MCF 10A (cell line): ENCODE measurements at regions not wholly inside any gene's neighbourhood (a gene's known extent, or its start where the extent isn't known, plus 50 kb on each side); places are given as distances from the start of the nearest gene placed in this dataset.

Source experiments
- BruUV-seq: library from RNA; stranded (reverse); fragments of 400-500 nt; replicated peaks from 2 replicates; lab custom pipeline; 2021; lab: Mats Ljungman, UMichigan
- CTCF ChIA-PET: fragments of 300-600 bp; sonication (Branson Sonifier 250); formaldehyde crosslinking; extraction: SDS; loops from one replicate; lab custom pipeline; 2021; ENCODE audit warnings: antibody characterized with exemption, inconsistent platforms; lab: Yijun Ruan, JAX
- POLR2A ChIA-PET: fragments of 300-600, 350-650 bp; sonication (Branson Sonifier 250); formaldehyde crosslinking; extraction: SDS; loops from one replicate; lab custom pipeline; 2020; ENCODE audit warnings: antibody characterized with exemption, inconsistent platforms; lab: Yijun Ruan, JAX
- DNase-seq: peaks from one replicate; pipeline ENCODE4 v3.0.0-alpha.2; 2018; ENCODE audit not compliant: unreplicated experiment
- H3K27ac Mint-ChIP-seq: one replicate; pipeline ENCODE4 v1.8.0; 2022; ENCODE audit warnings: mild to moderate bottlenecking, low read depth, mixed read lengths; ENCODE audit not compliant: unreplicated experiment
- H3K27me3 Mint-ChIP-seq: one replicate; pipeline ENCODE4 v1.8.0; 2022; ENCODE audit warnings: mixed read lengths; ENCODE audit not compliant: insufficient read depth, unreplicated experiment
- H3K36me3 Mint-ChIP-seq: one replicate; pipeline ENCODE4 v1.8.0; 2022; ENCODE audit warnings: mild to moderate bottlenecking, moderate library complexity, mixed read lengths; ENCODE audit not compliant: insufficient read depth, unreplicated experiment
- H3K4me1 Mint-ChIP-seq: one replicate; pipeline ENCODE4 v1.8.0; 2022; ENCODE audit warnings: mixed read lengths; ENCODE audit not compliant: insufficient read depth, unreplicated experiment
- H3K4me3 Mint-ChIP-seq: one replicate; pipeline ENCODE4 v1.8.0; 2022; ENCODE audit warnings: mild to moderate bottlenecking, moderate library complexity, mixed read lengths; ENCODE audit not compliant: unreplicated experiment
- H3K9me3 Mint-ChIP-seq: one replicate; pipeline ENCODE4 v1.8.0; 2022; ENCODE audit warnings: mixed read lengths; ENCODE audit not compliant: unreplicated experiment
- CTCF ChIP-seq: fragments of 200-600 bp; IDR thresholded peaks from one replicate; pipeline ENCODE4 v1.8.0; 2022; ENCODE audit warnings: antibody characterized with exemption, mild to moderate bottlenecking; ENCODE audit not compliant: unreplicated experiment
- intact Hi-C: fragments of 100-400 bp; cut with micrococcal nuclease; formaldehyde crosslinking; loops from 2 replicates; pipeline ENCODE4 v1.14.1; 2022

- intact Hi-C loops, result no loop called here
- ChIA-PET POLR2A (no interaction called here), CTCF (no interaction called here)
- H3K27ac Mint-ChIP-seq, result no peak overlapping the region
- no peaks in the 10 kb centered on the region for H3K4me1 Mint-ChIP-seq
- H3K27me3 Mint-ChIP-seq, result peaks cover 46% of the 10 kb centered on the region
- H3K9me3 Mint-ChIP-seq, result no peaks in the 10 kb centered on the region
- no peak for TF ChIP-seq CTCF
- no peaks in the 10 kb centered on the region for H3K36me3 Mint-ChIP-seq
- DNase-seq, result no peak
- H3K4me3 Mint-ChIP-seq, result no peak overlapping the region
- no TSS peak for BruUV-seq
These were observed 134.7 kb upstream of the EPHA7 start for GRCh38 chr6:93554018-93554417.

GRCh38 chr6:93550551-93551276 lies 131.4 kb upstream of the EPHA7 start:
- Mint-ChIP-seq H3K27me3 (peaks cover 27% of the 10 kb centered on the region), H3K27ac (no peak overlapping the region), H3K36me3 (no peaks in the 10 kb centered on the region), H3K9me3 (no peaks in the 10 kb centered on the region), H3K4me1 (no peaks in the 10 kb centered on the region), H3K4me3 (no peak overlapping the region)
- no peak for DNase-seq
- no peak for TF ChIP-seq CTCF
- no TSS peak for BruUV-seq
- intact Hi-C loops, result no loop called here
- POLR2A ChIA-PET, result interaction anchor here (0.7 kb wide), 1 partner anchor 52 kb away, joined by 4 read pairs; no protein-coding TSS in a partner anchor
- CTCF ChIA-PET, result no interaction called here

- peaks cover 34% of the 10 kb centered on the region for H3K27me3 Mint-ChIP-seq
- POLR2A ChIA-PET, result no interaction called here
- H3K4me3 Mint-ChIP-seq, result no peak overlapping the region
- no peak for TF ChIP-seq CTCF
- intact Hi-C loops, result no loop called here
- CTCF ChIA-PET, result no interaction called here
- no peak overlapping the region for H3K27ac Mint-ChIP-seq
- no peaks in the 10 kb centered on the region for H3K9me3 Mint-ChIP-seq
- H3K4me1 Mint-ChIP-seq, result no peaks in the 10 kb centered on the region
- BruUV-seq, result no TSS peak
- H3K36me3 Mint-ChIP-seq, result no peaks in the 10 kb centered on the region
- no peak for DNase-seq
These were observed 130.5 kb upstream of the EPHA7 start for GRCh38 chr6:93549868-93550267.

GRCh38 chr6:93524671-93525451 lies 105.5 kb upstream of the EPHA7 start:
- Mint-ChIP-seq H3K4me1 (no peaks in the 10 kb centered on the region), H3K9me3 (no peaks in the 10 kb centered on the region), H3K27ac (no peak overlapping the region), H3K36me3 (no peaks in the 10 kb centered on the region), H3K27me3 (peaks cover 44% of the 10 kb centered on the region), H3K4me3 (no peak overlapping the region)
- TF ChIP-seq CTCF, result no peak
- POLR2A ChIA-PET, result interaction anchor here (0.7 kb wide), 1 partner anchor 12 kb away, joined by 3 read pairs; no protein-coding TSS in a partner anchor
- BruUV-seq, result no TSS peak
- DNase-seq, result no peak
- CTCF ChIA-PET, result no interaction called here
- intact Hi-C loops, result no loop called here
